Nucleus accumbens (tissue), 56 donors: ENCODE measurements at regions not wholly inside any gene's neighbourhood (a gene's known extent, or its start where the extent isn't known, plus 50 kb on each side); places are given as distances from the start of the nearest gene placed in this dataset.
"Not testable (repeated sequence)": the region's sequence is repeated elsewhere in the genome, so short reads cannot be mapped to it uniquely, and the experiment has no call there.

Experiments
- DNase-seq, 56 donors: peaks; one replicate each; lab custom pipeline; 2025; lab: John Stamatoyannopoulos, UW

DNA sequence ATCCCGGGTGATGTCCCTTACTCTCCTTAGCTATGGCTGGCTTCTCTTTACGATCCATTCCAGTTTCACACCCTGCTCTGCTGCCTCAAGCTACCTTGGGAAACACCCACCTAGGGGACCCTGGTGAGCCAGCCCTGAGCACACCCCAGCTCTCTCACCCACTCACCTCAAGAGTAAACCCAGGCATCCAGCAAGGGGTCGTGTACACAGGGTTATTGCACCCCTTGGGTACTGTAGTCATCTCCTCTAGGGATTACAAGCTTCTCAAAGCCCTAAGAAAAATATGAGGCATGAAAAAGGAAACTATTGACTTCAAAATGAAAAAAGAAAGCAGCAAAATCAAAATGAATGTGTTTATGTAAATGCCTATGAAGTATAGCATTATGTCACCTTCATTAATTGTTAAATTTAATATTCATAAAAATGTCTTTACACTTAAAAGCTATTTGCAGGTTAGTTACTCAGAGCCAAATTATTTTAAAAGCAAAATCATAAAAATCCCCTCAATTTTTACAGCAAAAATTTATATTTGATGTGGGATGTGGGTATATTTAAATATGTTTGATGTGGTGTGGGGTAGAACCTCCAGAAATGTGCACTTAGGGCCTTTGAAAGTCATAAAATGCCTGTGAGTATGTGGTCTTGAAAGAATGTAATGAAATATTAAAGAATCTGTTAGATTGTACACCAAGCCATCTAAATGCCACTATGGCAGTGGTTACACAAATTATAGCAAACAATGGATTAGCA lies 190.3 kb downstream of the C1orf94 start:
- no peak for DNase-seq

DNA sequence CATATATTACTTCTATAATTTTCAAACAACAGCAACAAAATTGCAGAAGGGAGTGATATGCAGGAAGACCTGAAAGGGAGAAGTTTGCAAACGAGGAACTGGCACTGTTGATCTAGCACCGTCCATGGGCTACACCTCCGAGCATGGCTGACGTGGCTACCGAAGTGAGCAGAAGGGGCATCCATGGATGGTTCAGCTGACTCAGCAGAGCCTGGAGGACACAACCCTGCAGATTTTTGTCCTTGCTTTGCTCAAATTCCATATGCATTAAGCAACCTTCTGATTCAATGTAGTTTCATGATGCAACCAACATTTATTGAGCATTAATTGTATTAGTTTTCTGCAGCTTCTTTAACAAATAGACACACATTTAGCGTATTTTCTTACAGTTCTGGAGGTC lies 191.2 kb downstream of the C1orf94 start:
- DNase-seq, result no peak

DNA sequence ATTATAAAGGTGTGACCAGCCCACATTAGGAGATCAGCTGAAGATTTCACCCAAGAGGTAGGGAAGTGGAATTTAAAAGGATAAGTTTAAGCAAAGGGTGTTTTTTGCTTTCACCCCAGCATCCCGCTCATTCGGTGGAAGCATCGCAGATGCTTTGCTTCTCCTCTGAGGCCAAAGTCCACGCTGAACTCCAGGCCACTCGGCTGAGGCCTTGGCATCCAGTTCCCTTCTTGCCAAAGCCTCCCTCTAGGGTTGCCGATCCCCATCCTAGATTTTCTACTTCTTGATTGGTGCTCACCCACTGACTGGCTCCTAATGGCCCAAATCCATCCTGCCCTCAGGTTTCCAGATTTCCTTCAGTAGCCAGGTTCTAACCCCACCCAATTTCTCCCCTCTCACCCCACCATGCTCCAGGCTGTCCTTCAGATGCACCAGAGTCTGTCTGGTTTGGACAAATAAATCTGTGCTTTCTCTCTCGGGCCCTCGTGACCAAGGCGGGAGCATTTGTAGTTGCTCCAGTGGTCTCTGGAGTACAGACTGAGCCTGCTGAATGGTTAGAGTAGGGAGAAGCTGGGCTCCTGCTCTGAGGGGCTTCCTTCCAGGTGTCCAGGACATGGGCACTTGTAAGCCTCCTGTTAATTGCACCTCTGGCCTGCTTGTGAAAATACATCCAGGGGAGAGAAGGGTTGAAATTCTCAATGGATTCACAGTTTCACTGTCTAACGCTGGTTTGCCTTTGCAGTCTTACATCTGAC lies 193.2 kb downstream of the C1orf94 start:
- no peak for DNase-seq

DNA sequence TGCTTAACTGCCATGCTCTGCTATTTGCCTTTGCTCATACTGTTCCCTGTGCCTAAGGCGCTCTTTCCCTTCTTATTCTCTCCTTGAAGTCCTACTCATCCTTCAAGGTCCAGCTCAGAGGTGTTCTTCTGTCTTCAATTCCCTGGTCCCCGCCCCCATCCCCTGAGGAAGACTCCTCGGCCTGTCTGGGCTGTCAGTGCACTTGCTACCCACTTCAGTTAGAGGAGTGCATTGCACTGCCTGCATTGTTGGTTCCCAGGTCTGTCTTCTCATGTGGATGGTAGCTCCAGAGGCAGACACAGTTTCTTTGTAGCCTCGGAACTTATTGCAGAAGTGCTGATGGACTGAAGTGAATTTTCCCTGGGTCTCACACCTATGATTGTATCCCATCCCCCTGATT lies 194.0 kb downstream of the C1orf94 start:
- DNase-seq, result no peak

DNA sequence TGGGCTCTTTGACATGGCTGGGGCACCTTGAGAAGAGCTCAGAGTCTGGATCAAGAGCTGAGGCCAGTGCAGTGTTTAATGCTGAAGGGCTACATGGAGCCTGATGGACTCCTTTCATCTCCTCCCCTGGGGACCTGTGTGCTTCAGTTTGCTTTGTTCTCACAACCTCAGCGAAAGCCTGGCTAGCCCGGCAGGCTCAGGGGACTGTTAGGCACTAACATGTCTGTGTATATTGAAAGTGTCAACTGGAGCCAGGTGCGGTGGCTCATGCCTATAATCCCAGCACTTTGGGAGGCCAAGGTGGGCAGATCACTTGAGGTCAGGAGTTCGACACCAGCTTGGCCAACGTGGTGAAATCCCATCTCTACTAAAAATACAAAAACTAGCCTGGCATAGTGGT lies 194.5 kb downstream of the C1orf94 start:
- not testable (repeated sequence) for DNase-seq

DNA sequence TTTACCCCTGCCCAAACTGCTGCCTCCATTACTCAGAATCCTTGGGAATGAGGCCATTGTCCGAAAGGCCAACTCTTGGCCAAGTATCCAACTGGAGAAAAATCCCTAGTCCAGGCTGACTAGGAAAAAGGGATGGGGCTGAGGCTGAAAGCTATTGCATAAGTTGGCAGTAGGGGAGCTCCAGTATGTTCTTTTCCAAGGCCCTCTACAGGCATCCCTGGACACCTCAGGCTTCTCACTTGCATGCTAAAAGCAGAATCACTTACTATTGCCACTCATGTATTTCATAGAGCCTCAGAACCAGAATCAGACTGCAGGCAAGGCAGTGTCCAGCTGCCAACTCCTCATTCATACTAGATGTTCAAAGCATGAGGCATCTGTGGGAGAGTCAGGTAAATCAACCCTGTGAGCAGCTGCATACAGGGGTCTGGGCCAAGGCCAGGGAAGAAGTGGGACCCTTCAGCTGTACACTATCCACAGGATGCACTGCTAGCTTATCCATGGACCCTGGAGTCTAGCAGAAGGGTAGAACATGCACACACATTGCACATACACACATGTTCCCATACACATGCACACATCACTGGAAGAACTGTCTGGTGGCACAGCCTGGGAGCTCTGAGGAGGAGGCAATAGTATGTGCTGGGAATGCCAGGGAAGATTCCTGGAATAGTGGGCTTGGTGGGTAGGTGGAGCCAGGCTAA lies 195.3 kb downstream of the C1orf94 start:
- DNase-seq, result no peak

DNA sequence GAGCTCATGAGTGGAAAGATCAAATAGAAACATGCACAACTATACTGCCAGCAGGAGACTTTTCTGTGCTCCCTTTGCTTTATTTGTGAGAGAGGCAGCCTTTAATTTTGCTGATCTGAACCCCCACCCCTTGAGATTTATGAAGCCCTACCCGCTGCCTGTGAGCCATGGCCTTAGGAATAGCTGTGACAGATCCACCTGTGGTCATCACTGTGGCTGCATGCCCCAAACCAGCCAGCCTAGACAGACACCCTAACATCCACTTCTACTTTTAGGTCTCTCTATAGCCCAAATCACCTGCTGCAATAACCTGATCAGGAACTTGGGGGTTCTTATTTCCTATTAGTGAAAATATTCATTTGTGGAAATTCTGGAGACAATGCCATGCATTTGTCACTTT lies 196.2 kb downstream of the C1orf94 start:
- no peak for DNase-seq

DNA sequence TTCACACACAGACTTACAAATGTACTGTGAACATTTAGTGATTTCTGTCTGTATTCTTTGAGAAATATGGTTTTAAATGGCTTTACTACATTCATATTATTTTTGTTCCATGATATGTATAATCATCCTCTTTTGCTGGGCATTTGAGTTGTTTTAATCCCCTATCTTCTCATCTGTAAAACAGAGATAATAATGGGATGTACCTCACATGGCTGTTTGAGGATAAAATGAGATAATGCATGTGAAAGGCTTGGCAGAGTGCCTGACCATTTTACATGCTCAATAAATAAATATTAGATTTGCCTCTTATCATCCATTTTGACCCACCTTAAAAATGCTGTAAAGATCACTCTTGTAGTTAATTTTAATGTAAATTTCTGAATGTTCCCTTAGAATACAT lies 197.2 kb downstream of the C1orf94 start:
- no peak for DNase-seq

DNA sequence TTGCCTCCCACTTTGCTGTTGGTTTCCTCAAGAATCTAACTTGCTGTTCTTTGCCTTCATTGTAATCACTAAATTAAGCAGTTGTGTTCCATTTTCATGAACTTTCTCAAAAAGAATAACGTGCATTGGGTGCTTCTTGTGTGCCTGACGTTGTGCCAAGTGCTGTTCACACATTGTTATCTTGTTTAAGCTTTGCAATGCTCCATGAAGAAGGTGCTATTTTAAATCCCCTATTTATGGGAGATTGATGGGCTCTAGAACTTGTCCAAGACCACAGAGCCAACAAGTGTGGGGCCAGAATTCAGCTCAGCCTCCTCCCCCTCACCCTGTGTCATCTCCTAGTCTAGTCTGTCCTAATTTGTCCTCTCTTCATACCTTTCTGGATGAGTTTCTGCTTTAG lies 199.8 kb downstream of the C1orf94 start:
- DNase-seq, result no peak

DNA sequence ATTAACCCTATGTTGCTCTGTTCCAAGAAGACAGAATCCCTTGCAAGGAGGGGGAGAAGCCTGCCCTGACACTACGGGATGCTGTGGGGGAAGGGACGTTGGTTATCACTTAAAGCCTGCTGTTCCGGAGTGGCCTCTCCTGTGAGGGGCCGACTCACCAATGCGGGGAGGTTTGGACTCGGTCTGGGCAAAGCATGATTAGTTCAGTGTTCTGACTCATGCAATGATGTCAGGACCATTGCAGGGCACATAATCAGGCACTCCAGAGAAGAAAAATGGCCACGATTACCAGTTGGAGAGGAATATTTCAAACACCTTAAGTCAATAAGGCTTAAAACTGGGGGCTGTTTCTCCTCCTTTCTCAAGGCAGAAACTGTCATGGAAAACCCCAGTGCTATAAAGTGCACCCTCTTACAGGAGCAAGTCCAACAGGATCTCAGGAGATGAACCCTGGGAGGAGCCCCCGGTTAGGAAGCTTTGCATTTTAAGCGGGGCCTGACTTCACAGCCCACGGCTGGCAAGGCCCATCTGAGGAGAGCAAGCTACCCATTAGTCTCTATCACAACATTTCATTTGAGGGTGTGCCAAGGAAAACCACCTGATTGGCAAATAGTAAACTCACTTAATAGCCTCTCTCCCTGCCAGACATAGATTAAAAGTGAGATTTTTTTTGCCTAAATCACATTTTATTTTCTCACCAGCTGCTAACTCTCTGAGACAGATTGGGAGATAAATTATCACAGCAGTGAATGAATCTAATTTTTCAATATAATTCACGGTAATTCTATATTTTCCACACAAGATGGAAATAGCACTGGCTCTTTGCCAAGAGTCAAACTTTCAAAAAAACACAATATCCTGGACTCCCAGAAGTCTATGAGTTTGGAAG lies 202.5 kb downstream of the C1orf94 start:
- no peak for DNase-seq

DNA sequence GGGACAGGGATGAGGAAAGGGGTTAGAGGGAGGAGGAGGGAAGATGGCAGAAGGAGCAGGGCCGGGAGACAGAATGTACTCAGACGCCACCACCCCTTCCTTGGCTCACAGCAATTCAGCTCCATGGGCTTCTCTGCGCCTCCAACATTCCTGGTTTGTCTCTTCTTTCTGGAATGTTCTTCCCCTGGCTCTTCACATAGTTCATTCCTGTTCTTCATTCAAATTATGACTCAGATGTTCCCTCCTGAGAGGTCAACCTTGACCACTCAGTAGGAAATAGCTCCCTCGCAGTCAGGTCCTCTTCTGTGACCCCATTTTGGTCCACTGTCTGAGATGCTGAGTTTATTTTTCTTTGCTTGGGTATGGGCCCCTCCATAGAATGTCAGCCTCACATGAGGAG lies 203.2 kb downstream of the C1orf94 start:
- no peak for DNase-seq

DNA sequence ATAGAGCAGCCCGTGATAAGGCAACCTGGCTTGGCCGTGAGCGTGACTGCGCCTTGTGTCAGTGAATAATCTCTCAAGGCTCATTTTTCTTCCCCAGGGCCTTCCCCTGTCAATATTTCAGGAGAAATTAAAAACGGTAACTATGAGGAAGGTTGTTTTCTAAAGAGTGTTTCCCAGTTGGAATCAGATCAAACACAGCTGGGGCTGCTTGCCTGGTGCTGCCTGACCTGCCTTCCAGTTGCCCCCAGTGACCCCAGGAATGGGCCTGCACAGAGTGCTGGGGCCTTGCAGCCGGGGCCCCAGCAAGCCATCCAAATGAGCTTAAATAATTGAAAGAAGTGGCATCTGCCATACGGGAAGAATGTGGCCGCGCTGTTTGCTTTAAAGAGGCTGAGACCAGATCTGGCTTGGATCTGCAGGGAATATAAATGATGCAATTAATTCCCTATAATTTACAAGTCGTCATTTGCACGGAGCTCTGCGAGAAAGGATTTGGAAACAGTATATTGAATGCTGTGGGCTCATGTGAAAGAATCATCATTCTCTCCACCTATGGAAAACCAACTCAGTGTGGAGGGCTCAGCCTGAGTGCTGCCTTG lies 203.9 kb downstream of the C1orf94 start:
- no peak for DNase-seq

DNA sequence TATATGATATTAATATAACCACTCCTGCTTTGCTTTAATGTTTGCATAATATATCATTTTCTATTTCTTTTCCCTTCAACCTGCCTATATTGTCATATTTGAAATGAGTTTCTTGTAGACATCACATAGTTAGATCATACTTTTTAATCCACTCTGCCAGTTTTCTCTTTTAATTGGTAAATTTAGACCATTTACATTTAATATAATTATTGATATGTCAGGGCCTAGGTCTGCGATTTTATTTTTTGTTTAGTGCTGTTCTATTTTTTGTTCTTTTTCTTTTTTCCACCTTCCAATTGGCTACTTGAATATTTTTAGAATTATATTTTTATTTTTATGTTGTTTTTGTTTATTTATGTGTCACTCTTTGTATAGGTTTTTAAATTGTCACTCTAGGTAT lies 213.3 kb downstream of the C1orf94 start:
- DNase-seq, result no peak

DNA sequence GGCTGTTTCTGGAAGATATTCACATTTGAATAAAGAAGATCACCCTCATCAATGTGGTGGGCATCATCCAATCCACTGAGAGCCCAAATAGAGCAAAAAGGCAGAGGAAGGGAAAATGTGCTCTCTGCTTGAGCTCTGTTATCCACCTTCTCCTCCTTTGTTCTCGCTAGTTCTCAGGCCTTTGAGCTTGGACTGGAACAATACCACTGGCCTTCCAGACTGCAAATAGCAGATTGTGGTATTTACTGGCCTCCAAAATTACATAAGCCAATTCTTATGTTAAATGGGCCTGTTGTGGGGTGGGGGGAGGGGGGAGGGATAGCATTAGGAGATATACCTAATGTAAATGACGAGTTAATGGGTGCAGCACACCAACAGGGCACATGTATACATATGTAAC lies 219.3 kb downstream of the C1orf94 start:
- no peak for DNase-seq

DNA sequence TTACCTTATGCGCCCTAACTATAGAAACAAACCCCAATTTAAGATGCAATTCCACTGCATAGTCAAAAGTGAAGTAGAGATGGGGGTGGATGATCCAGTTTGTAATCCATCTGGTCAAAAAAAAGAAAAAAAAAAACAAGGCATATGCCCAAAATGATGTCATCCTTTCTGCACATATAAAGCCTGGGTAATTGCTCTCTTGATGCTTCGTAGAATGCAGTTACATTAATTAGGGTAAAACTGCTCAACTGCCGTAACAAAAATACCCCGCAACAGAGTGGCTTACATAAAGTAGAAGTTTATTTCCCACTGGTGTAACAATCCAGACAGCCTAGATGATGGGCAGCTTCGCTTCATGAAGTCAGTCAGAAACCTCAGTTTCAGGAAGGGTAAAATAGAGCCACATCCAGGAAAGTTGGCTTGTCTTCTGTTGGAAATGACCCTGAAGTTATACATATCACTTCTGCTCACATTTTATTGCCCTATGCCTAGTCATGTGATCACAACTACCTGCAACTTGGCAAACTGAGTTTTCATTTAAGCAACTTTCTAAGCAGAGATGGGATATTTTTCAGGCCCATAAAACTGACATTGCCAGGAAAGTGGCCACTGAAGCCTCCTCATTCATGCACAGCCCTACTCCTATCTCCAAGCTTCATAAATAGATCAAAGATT lies 221.7 kb downstream of the C1orf94 start:
- no peak for DNase-seq

DNA sequence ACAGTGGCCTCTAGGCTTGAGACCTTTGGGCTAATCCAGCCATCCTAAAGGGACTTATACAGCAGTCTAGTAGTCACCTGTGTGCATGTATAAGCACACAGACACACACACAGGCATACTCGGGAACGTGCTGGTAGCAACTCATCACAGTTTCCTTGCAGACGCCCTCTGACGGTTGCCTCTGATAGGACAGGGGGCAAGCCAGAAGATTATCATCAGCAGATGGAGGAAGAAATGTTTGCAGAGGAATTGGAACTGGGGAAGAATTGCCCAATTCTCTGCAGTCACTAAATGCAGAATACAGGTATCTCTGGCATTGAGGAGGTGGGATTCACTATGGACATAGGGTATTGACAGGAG lies 222.2 kb downstream of the C1orf94 start:
- no peak for DNase-seq

DNA sequence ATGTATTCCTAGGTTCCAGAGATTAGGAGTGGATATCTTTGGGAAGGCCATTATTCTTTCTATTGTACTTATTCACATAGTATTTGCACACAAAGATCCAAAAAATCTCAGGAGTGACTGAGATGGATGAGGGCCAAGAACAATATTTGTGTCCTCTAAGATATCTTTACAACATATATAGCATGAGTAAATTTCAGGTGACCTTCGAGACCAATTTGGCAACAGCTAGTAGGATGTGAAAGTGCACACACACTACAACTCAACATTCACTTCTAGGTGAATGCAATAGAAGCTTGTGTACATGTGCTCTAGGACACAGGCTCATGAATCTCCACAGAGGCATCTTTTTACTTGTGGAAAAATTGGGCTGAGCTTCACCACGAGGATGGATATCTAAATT lies 224.0 kb downstream of the C1orf94 start:
- DNase-seq, result no peak

DNA sequence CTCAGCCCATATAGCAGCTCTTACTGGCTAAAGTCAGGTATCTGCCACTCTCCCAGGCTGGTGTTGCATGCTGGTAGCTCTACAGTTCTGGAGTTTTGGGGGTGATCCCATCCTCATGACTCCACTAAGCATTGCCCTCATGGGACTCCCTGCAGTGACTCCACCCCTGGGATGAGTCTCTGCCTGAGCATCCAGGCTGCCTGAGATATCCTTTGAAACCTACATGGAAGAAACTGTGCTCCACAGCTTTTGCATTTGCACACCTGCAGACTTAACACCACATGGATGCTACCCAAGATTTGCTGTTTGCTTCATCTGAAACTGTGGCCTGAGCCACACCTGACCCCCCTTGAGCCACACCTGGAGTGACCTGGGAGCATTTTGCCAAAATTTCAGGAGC lies 226.4 kb downstream of the C1orf94 start:
- no peak for DNase-seq

DNA sequence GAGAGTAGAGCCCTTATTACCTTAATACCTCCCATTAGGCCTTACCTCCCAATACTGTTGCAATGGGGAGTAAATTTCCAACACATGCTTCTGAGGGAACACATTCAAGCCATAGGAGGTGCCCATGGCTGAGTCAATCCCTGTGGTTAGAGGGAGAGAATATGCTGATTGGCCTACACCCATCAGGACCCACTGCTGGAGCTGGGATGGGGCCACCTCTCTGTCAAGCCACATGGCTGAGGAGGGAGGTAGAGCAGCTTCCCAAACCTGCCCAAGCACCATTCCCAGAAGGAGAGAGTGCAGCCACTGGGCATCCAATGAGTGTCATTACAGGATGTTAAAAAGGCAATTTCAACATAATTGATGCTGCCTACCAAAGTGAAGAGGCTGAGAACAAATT lies 228.1 kb downstream of the C1orf94 start:
- no peak for DNase-seq
